GM12878 (cell line): ENCODE measurements at regions not wholly inside any gene's neighbourhood (a gene's known extent, or its start where the extent isn't known, plus 50 kb on each side); places are given as distances from the start of the nearest gene placed in this dataset.

Experiments
- ATF2 ChIP-seq: IDR thresholded peaks from 2 replicates; pipeline ENCODE4 v1.6.1; 2012; ENCODE audit warnings: low read length, inconsistent platforms
- BCL11A ChIP-seq: IDR thresholded peaks from 2 replicates; pipeline ENCODE4 v1.6.1; 2011; ENCODE audit warnings: low read depth, low read length
- CHD1 ChIP-seq: IDR thresholded peaks from 2 replicates; pipeline ENCODE4 v1.6.1; 2012; ENCODE audit warnings: low read depth, low read length, improper control_type of control experiment
- CTCF ChIP-seq, 3 experiments: IDR thresholded peaks in 2 of 3; conservative IDR thresholded peaks in 1 of 3; 2 replicates each; pipeline ENCODE4 v1.5.1; 2011; ENCODE audit warnings: low read depth in 3 of 3, low read length in 3 of 3, mild to moderate bottlenecking in 3 of 3, control low read depth in 2 of 3, moderate library complexity in 2 of 3, inconsistent platforms in 1 of 3, mixed read lengths in 1 of 3; ENCODE audit not compliant: control insufficient read depth in 2 of 3, insufficient read depth in 1 of 3; ENCODE audit errors: extremely low read depth in 1 of 3
- MYB ChIP-seq: fragments of 150-350 bp; IDR thresholded peaks from 2 replicates; pipeline ENCODE4 v1.6.1; 2014; ENCODE audit warnings: mild to moderate bottlenecking, low read depth, low read length, borderline replicate concordance
- NFIC ChIP-seq: IDR thresholded peaks from 2 replicates; pipeline ENCODE4 v1.6.1; 2012; ENCODE audit warnings: low read depth, mild to moderate bottlenecking, inconsistent platforms, low read length, moderate library complexity
- PBX3 ChIP-seq: IDR thresholded peaks from 2 replicates; pipeline ENCODE4 v1.6.1; 2011; ENCODE audit warnings: mild to moderate bottlenecking, low read depth, low read length, moderate library complexity; ENCODE audit not compliant: insufficient replicate concordance
- POLR2A ChIP-seq: IDR thresholded peaks from 2 replicates; pipeline ENCODE4 v1.6.1; 2011; ENCODE audit warnings: low read depth, mild to moderate bottlenecking, low read length
- POLR2AphosphoS5 ChIP-seq: IDR thresholded peaks from 2 replicates; pipeline ENCODE4 v1.6.1; 2011; ENCODE audit warnings: mild to moderate bottlenecking, low read length, inconsistent platforms
- POU2F2 ChIP-seq: IDR thresholded peaks from 3 replicates; pipeline ENCODE4 v1.6.1; 2011; ENCODE audit warnings: low read depth, mild to moderate bottlenecking, low read length, borderline replicate concordance
- RAD21 ChIP-seq: IDR thresholded peaks from 2 replicates; pipeline ENCODE4 v1.6.1; 2011; ENCODE audit warnings: mild to moderate bottlenecking, low read depth, low read length, moderate library complexity; ENCODE audit not compliant: insufficient read depth
- RAD51 ChIP-seq: fragments of 450-650 bp; IDR thresholded peaks from 2 replicates; pipeline ENCODE4 v1.6.1; 2016; ENCODE audit warnings: moderate library complexity, mild to moderate bottlenecking, inconsistent platforms
- SMC3 ChIP-seq: IDR thresholded peaks from 2 replicates; pipeline ENCODE4 v1.6.1; 2011; ENCODE audit warnings: low read length, improper control_type of control experiment, borderline replicate concordance
- TF ChIP-seq, protein P1 (sequence below): fragments of 450-650 bp; conservative IDR thresholded peaks from 2 replicates; pipeline ENCODE4 v1.6.1; 2017; ENCODE audit warnings: mild to moderate bottlenecking, moderate library complexity

GRCh38 chr22:27238935-27239510 lies 562.5 kb downstream of the MN1 start:
- TF ChIP-seq BCL11A = no peak
- TF ChIP-seq CTCF (IDR thresholded peaks at IDR 0.05 in 2 of 3, conservative IDR thresholded peaks at IDR 0.05 in 1 of 3; ENCODE audit: control insufficient read depth in 2 of 3, extremely low read depth in 1 of 3, insufficient read depth in 1 of 3, low read depth in 3 of 3, low read length in 3 of 3) = no peak
- TF ChIP-seq POU2F2 = no peak
- TF ChIP-seq, protein P1, sequence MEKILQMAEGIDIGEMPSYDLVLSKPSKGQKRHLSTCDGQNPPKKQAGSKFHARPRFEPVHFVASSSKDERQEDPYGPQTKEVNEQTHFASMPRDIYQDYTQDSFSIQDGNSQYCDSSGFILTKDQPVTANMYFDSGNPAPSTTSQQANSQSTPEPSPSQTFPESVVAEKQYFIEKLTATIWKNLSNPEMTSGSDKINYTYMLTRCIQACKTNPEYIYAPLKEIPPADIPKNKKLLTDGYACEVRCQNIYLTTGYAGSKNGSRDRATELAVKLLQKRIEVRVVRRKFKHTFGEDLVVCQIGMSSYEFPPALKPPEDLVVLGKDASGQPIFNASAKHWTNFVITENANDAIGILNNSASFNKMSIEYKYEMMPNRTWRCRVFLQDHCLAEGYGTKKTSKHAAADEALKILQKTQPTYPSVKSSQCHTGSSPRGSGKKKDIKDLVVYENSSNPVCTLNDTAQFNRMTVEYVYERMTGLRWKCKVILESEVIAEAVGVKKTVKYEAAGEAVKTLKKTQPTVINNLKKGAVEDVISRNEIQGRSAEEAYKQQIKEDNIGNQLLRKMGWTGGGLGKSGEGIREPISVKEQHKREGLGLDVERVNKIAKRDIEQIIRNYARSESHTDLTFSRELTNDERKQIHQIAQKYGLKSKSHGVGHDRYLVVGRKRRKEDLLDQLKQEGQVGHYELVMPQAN = no peak
- no peak for TF ChIP-seq CHD1
- TF ChIP-seq POLR2A = no peak
- no peak for TF ChIP-seq MYB
- no peak for TF ChIP-seq POLR2AphosphoS5
- TF ChIP-seq PBX3 = no peak
- no peak for TF ChIP-seq ATF2
- no peak for TF ChIP-seq NFIC
- TF ChIP-seq RAD51 = no peak
- no peak for TF ChIP-seq SMC3
- TF ChIP-seq RAD21 = no peak
